MM.1S (cell line): ENCODE measurements at regions not wholly inside any gene's neighbourhood (a gene's known extent, or its start where the extent isn't known, plus 50 kb on each side); places are given as distances from the start of the nearest gene placed in this dataset.

Source experiments
- DNase-seq: peaks from one replicate; pipeline ENCODE4 v3.0.0-alpha.2; 2015
- H2AFZ ChIP-seq: fragments of 300-600 bp; sonication (generic); 2 replicates; pipeline ENCODE4 v1.6.0; 2016; ENCODE audit warnings: antibody characterized with exemption, low read length
- H3F3A ChIP-seq: fragments of 300-600 bp; sonication (generic); 2 replicates; pipeline ENCODE4 v1.6.1; 2016; ENCODE audit warnings: mild to moderate bottlenecking, antibody characterized with exemption, low read length, moderate library complexity, mixed read lengths; ENCODE audit not compliant: insufficient read depth
- H3K27ac ChIP-seq: fragments of 300-600 bp; sonication (generic); 2 replicates; pipeline ENCODE4 v1.5.1; 2016; ENCODE audit warnings: mild to moderate bottlenecking, low read length
- H3K27me3 ChIP-seq: fragments of 300-600 bp; sonication (generic); replicated peaks from 2 replicates; pipeline ENCODE4 v1.6.0; 2016; ENCODE audit warnings: low read length; ENCODE audit not compliant: insufficient read depth
- H3K36me3 ChIP-seq: fragments of 300-600 bp; sonication (generic); replicated peaks from 2 replicates; pipeline ENCODE4 v1.6.1; 2016; ENCODE audit warnings: mild to moderate bottlenecking, low read length, mixed read lengths; ENCODE audit not compliant: insufficient read depth
- H3K4me1 ChIP-seq: fragments of 300-600 bp; sonication (generic); 2 replicates; pipeline ENCODE4 v1.6.1; 2016; ENCODE audit warnings: low read length, mixed read lengths
- H3K4me2 ChIP-seq: fragments of 300-600 bp; sonication (generic); 2 replicates; pipeline ENCODE4 v1.6.0; 2016; ENCODE audit warnings: low read depth, low read length
- H3K4me3 ChIP-seq: fragments of 300-600 bp; sonication (generic); 2 replicates; pipeline ENCODE4 v1.5.1; 2016; ENCODE audit warnings: low read length, mixed read lengths
- H3K79me2 ChIP-seq: fragments of 300-600 bp; sonication (generic); 2 replicates; pipeline ENCODE4 v1.6.1; 2016; ENCODE audit warnings: mixed run types, low read length, mixed read lengths
- H3K9ac ChIP-seq: fragments of 300-600 bp; sonication (generic); 2 replicates; pipeline ENCODE4 v1.6.1; 2016; ENCODE audit warnings: low read length, mixed read lengths
- H3K9me2 ChIP-seq: fragments of 300-600 bp; sonication (generic); replicated peaks from 2 replicates; pipeline ENCODE4 v1.6.1; 2016; ENCODE audit warnings: mild to moderate bottlenecking, low read length, mixed read lengths; ENCODE audit not compliant: insufficient read depth
- H3K9me3 ChIP-seq: fragments of 300-600 bp; sonication (generic); replicated peaks from 2 replicates; pipeline ENCODE4 v1.6.1; 2016; ENCODE audit warnings: mild to moderate bottlenecking, low read length, mixed read lengths; ENCODE audit not compliant: insufficient read depth
- H4K20me1 ChIP-seq: fragments of 300-600 bp; sonication (generic); 2 replicates; pipeline ENCODE4 v1.6.1; 2016; ENCODE audit warnings: mild to moderate bottlenecking, low read length, moderate library complexity, mixed read lengths; ENCODE audit not compliant: insufficient read depth
- CTCF ChIP-seq: fragments of 300-600 bp; sonication (generic); IDR thresholded peaks from 2 replicates; pipeline ENCODE4 v1.5.1; 2016; ENCODE audit warnings: antibody characterized with exemption, low read length, mixed read lengths
- EZH2 ChIP-seq: fragments of 300-600 bp; sonication (generic); optimal IDR thresholded peaks from 2 replicates; pipeline ENCODE3; 2017; ENCODE audit warnings: low read depth, mild to moderate bottlenecking, antibody characterized with exemption, low read length, mixed read lengths
- EZH2phosphoT487 ChIP-seq: fragments of 300-600 bp; sonication (generic); IDR thresholded peaks from 2 replicates; pipeline ENCODE4 v1.6.1; 2018; ENCODE audit warnings: antibody characterized with exemption, low read length

DNA sequence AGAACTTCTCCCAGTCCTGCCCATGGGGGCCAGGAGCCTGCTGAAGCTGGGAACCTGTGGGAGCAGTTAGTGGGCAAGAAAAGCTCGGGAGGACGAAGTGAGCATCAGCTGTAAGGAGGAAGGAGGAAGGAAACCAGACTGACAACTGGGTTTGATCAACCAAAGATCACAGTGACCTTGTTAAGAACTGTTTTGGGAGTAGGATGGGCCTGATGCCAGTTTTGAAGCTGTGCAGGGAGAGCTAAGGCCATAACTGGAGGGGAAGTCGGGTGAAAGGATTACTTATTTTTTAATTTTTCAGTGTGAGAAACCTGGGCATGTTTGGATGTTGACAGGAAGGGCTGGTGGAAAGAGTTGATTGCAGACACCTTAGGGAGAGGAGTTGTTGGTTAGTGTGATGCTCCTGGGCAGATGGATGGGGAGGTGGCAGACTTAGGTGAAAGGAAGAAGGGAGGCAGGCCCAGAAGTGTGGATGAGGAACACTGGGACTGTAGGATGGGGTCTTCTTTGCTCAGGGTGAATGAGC, 58.3 kb upstream of the KLF4 start:
- Histone ChIP-seq H3K4me1 (no peaks in the 10 kb centered on the region), H3K4me2 (no peak overlapping the region), H3F3A (no peaks in the 10 kb centered on the region), H3K27ac (no peak overlapping the region), H3K4me3 (no peak overlapping the region), H3K9me3 (no peaks in the 10 kb centered on the region), H3K9me2 (no peaks in the 10 kb centered on the region), H4K20me1 (no peaks in the 10 kb centered on the region), H3K27me3 (no peaks in the 10 kb centered on the region), H3K36me3 (no peaks in the 10 kb centered on the region), H3K79me2 (no peaks in the 10 kb centered on the region), H2AFZ (no peak overlapping the region), H3K9ac (no peak overlapping the region)
- TF ChIP-seq CTCF: no peak
- no peak for TF ChIP-seq EZH2
- no peak for TF ChIP-seq EZH2phosphoT487
- no peak for DNase-seq

DNA sequence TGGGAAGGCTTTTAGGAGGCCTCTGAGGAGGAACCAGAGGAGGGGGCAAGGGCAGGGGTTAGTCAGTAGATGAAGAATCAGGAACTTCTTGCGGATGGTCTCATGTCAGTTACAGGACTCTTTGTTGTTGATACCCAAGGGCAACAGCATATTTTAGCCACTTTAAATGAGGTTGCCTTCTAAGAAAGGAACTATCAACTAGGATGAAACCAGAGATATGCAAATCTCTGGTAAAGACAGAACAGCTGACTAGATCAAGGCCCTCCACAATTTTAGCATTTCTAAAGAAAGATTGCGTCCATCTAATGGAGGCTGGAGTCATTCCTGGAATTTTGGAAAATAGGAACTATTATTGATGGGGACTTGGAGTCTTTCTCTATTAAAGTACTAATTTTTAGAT, 57.7 kb upstream of the KLF4 start:
- Histone ChIP-seq H3K27me3 (no peaks in the 10 kb centered on the region), H2AFZ (no peak overlapping the region), H3K27ac (no peak overlapping the region), H3F3A (no peaks in the 10 kb centered on the region), H3K9ac (no peak overlapping the region), H4K20me1 (no peaks in the 10 kb centered on the region), H3K9me3 (no peaks in the 10 kb centered on the region), H3K4me2 (no peak overlapping the region), H3K9me2 (no peaks in the 10 kb centered on the region), H3K36me3 (no peaks in the 10 kb centered on the region), H3K4me3 (no peak overlapping the region), H3K4me1 (no peaks in the 10 kb centered on the region), H3K79me2 (no peaks in the 10 kb centered on the region)
- TF ChIP-seq EZH2phosphoT487 (no peak), CTCF (no peak), EZH2 (no peak)
- DNase-seq: no peak

- no peaks in the 10 kb centered on the region for H3K9me3 ChIP-seq
Observed at GRCh38 chr9:107546859-107547258, 57.3 kb upstream of the KLF4 start.

More at GRCh38 chr9:107546859-107547258, 57.3 kb upstream of the KLF4 start:
- H3K27me3 ChIP-seq: no peaks in the 10 kb centered on the region
- no peak overlapping the region for H3K27ac ChIP-seq
- H3K36me3 ChIP-seq: no peaks in the 10 kb centered on the region
- TF ChIP-seq EZH2phosphoT487: no peak
- no peak for TF ChIP-seq CTCF
- TF ChIP-seq EZH2: no peak
- no peak overlapping the region for H2AFZ ChIP-seq
- no peak overlapping the region for H3K4me3 ChIP-seq
- H4K20me1 ChIP-seq: no peaks in the 10 kb centered on the region
- no peak overlapping the region for H3K9ac ChIP-seq
- H3F3A ChIP-seq: no peaks in the 10 kb centered on the region
- no peaks in the 10 kb centered on the region for H3K79me2 ChIP-seq
- no peaks in the 10 kb centered on the region for H3K9me2 ChIP-seq
- DNase-seq: no peak
- no peaks in the 10 kb centered on the region for H3K4me1 ChIP-seq
- H3K4me2 ChIP-seq: no peak overlapping the region
